ENCODE measurements at regions not wholly inside any gene's neighbourhood (a gene's known extent, or its start where the extent isn't known, plus 50 kb on each side); places are given as distances from the start of the nearest gene placed in this dataset.

DNA sequence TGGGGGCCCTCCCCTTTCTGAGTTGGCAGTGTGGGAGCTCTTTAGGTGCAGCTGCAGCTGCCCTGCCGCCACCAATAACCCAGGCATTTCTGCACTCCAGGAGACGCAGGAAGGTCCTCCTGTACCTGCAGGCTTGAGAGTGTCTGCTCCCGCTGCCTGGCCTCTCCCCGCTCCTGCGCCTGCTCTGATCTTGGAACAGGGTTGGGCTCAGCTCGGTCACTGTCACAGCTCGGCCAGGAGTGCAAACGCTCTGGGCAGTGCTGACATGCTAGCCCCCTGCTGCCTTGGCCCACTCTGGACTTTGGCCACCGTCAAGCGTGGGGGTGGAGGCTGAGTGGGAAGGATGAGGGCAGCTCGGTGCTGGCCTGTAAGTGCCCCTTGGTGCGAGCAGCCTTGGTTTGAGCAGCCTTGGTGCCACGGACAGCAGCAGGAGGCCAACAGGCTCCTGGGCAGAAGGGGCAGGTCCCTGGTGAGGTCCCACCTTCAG is 738.1 kb upstream of the GJE1 start:
- no peak for TF ChIP-seq POLR2A (IDR thresholded peaks at IDR 0.05)
- TF ChIP-seq, protein P1, sequence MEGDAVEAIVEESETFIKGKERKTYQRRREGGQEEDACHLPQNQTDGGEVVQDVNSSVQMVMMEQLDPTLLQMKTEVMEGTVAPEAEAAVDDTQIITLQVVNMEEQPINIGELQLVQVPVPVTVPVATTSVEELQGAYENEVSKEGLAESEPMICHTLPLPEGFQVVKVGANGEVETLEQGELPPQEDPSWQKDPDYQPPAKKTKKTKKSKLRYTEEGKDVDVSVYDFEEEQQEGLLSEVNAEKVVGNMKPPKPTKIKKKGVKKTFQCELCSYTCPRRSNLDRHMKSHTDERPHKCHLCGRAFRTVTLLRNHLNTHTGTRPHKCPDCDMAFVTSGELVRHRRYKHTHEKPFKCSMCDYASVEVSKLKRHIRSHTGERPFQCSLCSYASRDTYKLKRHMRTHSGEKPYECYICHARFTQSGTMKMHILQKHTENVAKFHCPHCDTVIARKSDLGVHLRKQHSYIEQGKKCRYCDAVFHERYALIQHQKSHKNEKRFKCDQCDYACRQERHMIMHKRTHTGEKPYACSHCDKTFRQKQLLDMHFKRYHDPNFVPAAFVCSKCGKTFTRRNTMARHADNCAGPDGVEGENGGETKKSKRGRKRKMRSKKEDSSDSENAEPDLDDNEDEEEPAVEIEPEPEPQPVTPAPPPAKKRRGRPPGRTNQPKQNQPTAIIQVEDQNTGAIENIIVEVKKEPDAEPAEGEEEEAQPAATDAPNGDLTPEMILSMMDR (IDR thresholded peaks at IDR 0.05): no peak
